ENCODE measurements at regions not wholly inside any gene's neighbourhood (a gene's known extent, or its start where the extent isn't known, plus 50 kb on each side); places are given as distances from the start of the nearest gene placed in this dataset.

GRCh38 chr7:49320083-49320482 lies 395.7 kb downstream of the CDC14C start:
- TF ChIP-seq CTCF (conservative IDR thresholded peaks at IDR 0.05; ENCODE audit: low read depth, low read length) = no peak
- no peak for DNase-seq (ENCODE audit: low read depth)
- no peak overlapping the region for H3K4me3 ChIP-seq (ENCODE audit: low read depth, low read length)

GRCh38 chr7:49321843-49322242 lies 397.5 kb downstream of the CDC14C start:
- no peak overlapping the region for H3K4me3 ChIP-seq (ENCODE audit: low read depth, low read length)
- TF ChIP-seq CTCF (conservative IDR thresholded peaks at IDR 0.05; ENCODE audit: low read depth, low read length) = no peak
- DNase-seq (ENCODE audit: low read depth) = no peak

- H3K4me3 ChIP-seq (ENCODE audit: low read depth, low read length) = no peak overlapping the region
- DNase-seq (ENCODE audit: low read depth) = no peak
- TF ChIP-seq CTCF (conservative IDR thresholded peaks at IDR 0.05; ENCODE audit: low read depth, low read length) = no peak
These were observed 398.1 kb downstream of the CDC14C start for GRCh38 chr7:49322476-49322875.

GRCh38 chr7:49324040-49324439 lies 399.7 kb downstream of the CDC14C start:
- DNase-seq (ENCODE audit: low read depth) = no peak
- no peak overlapping the region for H3K4me3 ChIP-seq (ENCODE audit: low read depth, low read length)

GRCh38 chr7:49324707-49325106 lies 400.4 kb downstream of the CDC14C start:
- DNase-seq (ENCODE audit: low read depth) = no peak
- H3K4me3 ChIP-seq (ENCODE audit: low read depth, low read length) = no peak overlapping the region
- no peak for TF ChIP-seq CTCF (conservative IDR thresholded peaks at IDR 0.05; ENCODE audit: low read depth, low read length)

More at GRCh38 chr7:49324040-49324439, 399.7 kb downstream of the CDC14C start:
- no peak for TF ChIP-seq CTCF (conservative IDR thresholded peaks at IDR 0.05; ENCODE audit: low read depth, low read length)

GRCh38 chr7:49325571-49325970 lies 401.2 kb downstream of the CDC14C start:
- TF ChIP-seq CTCF (conservative IDR thresholded peaks at IDR 0.05; ENCODE audit: low read depth, low read length) = no peak
- H3K4me3 ChIP-seq (ENCODE audit: low read depth, low read length) = no peak overlapping the region
- no peak for DNase-seq (ENCODE audit: low read depth)

- TF ChIP-seq CTCF (conservative IDR thresholded peaks at IDR 0.05; ENCODE audit: low read depth, low read length) = no peak
- DNase-seq (ENCODE audit: low read depth) = no peak
- no peak overlapping the region for H3K4me3 ChIP-seq (ENCODE audit: low read depth, low read length)
These were observed 402.8 kb downstream of the CDC14C start for GRCh38 chr7:49327155-49327554.
